ENCODE measurements at regions not wholly inside any gene's neighbourhood (a gene's known extent, or its start where the extent isn't known, plus 50 kb on each side); places are given as distances from the start of the nearest gene placed in this dataset.
"Not testable (repeated sequence)": the region's sequence is repeated elsewhere in the genome, so short reads cannot be mapped to it uniquely, and the experiment has no call there.

- Mint-ChIP-seq H3K9me3 (peaks cover 3% of the 10 kb centered on the region), H3K27me3 (no peaks in the 10 kb centered on the region), H3K4me3 (no peak overlapping the region), H3K4me1 (no peaks in the 10 kb centered on the region), H3K36me3 (no peaks in the 10 kb centered on the region), H3K27ac (no peak overlapping the region)
- no peak for ATAC-seq
Measured at GRCh38 chr5:25764733-25765132, 1120.0 kb upstream of the CDH10 start.

GRCh38 chr5:25763781-25764180 is 1119.0 kb upstream of the CDH10 start:
- Mint-ChIP-seq H3K4me3 (no peak overlapping the region), H3K27ac (no peak overlapping the region)

GRCh38 chr5:25754895-25755294 is 1110.1 kb upstream of the CDH10 start:
- Mint-ChIP-seq H3K9me3 (peaks cover 10% of the 10 kb centered on the region), H3K4me3 (no peak overlapping the region), H3K36me3 (no peaks in the 10 kb centered on the region), H3K4me1 (no peaks in the 10 kb centered on the region), H3K27me3 (no peaks in the 10 kb centered on the region), H3K27ac (no peak overlapping the region)
- ATAC-seq = no peak

More at GRCh38 chr5:25763781-25764180, 1119.0 kb upstream of the CDH10 start:
- H3K36me3 Mint-ChIP-seq = no peaks in the 10 kb centered on the region
- peaks cover 3% of the 10 kb centered on the region for H3K9me3 Mint-ChIP-seq
- ATAC-seq = no peak
- no peaks in the 10 kb centered on the region for H3K27me3 Mint-ChIP-seq
- H3K4me1 Mint-ChIP-seq = no peaks in the 10 kb centered on the region

- Mint-ChIP-seq H3K4me3 (no peak overlapping the region), H3K36me3 (no peaks in the 10 kb centered on the region), H3K27ac (no peak overlapping the region), H3K27me3 (no peaks in the 10 kb centered on the region), H3K9me3 (peaks cover 5% of the 10 kb centered on the region), H3K4me1 (no peaks in the 10 kb centered on the region)
- ATAC-seq = no peak
Measured at GRCh38 chr5:25744908-25745307, 1100.1 kb upstream of the CDH10 start.

- no peaks in the 10 kb centered on the region for H3K36me3 Mint-ChIP-seq
- no peak overlapping the region for H3K4me3 Mint-ChIP-seq
- H3K9me3 Mint-ChIP-seq = no peaks in the 10 kb centered on the region
- no peak for ATAC-seq
- no peaks in the 10 kb centered on the region for H3K4me1 Mint-ChIP-seq
- no peaks in the 10 kb centered on the region for H3K27me3 Mint-ChIP-seq
- H3K27ac Mint-ChIP-seq = no peak overlapping the region
Measured at GRCh38 chr5:25716680-25717079, 1071.9 kb upstream of the CDH10 start.

- H3K36me3 Mint-ChIP-seq = no peaks in the 10 kb centered on the region
- no peaks in the 10 kb centered on the region for H3K9me3 Mint-ChIP-seq
- H3K27me3 Mint-ChIP-seq = no peaks in the 10 kb centered on the region
- ATAC-seq = no peak
- no peaks in the 10 kb centered on the region for H3K4me1 Mint-ChIP-seq
- H3K4me3 Mint-ChIP-seq = no peak overlapping the region
- H3K27ac Mint-ChIP-seq = no peak overlapping the region
Measured at GRCh38 chr5:25713259-25713658, 1068.5 kb upstream of the CDH10 start.

- Mint-ChIP-seq H3K36me3 (no peaks in the 10 kb centered on the region), H3K4me1 (no peaks in the 10 kb centered on the region), H3K4me3 (no peak overlapping the region), H3K27ac (no peak overlapping the region), H3K9me3 (peaks cover 1% of the 10 kb centered on the region), H3K27me3 (no peaks in the 10 kb centered on the region)
- no peak for ATAC-seq
Measured at GRCh38 chr5:25707093-25707492, 1062.3 kb upstream of the CDH10 start.

- Mint-ChIP-seq H3K27ac (no peak overlapping the region), H3K9me3 (peaks cover 7% of the 10 kb centered on the region), H3K27me3 (no peaks in the 10 kb centered on the region), H3K4me1 (no peaks in the 10 kb centered on the region), H3K4me3 (no peak overlapping the region), H3K36me3 (no peaks in the 10 kb centered on the region)
- no peak for ATAC-seq
Measured at GRCh38 chr5:25701936-25702335, 1057.2 kb upstream of the CDH10 start.

- H3K9me3 Mint-ChIP-seq = no peaks in the 10 kb centered on the region
- no peaks in the 10 kb centered on the region for H3K36me3 Mint-ChIP-seq
- H3K4me3 Mint-ChIP-seq = no peak overlapping the region
- H3K27ac Mint-ChIP-seq = no peak overlapping the region
- ATAC-seq = no peak
- no peaks in the 10 kb centered on the region for H3K4me1 Mint-ChIP-seq
- H3K27me3 Mint-ChIP-seq = no peaks in the 10 kb centered on the region
Measured at GRCh38 chr5:25694801-25695200, 1050.0 kb upstream of the CDH10 start.

- no peaks in the 10 kb centered on the region for H3K36me3 Mint-ChIP-seq
- no peaks in the 10 kb centered on the region for H3K27me3 Mint-ChIP-seq
- H3K4me3 Mint-ChIP-seq = no peak overlapping the region
- H3K27ac Mint-ChIP-seq = no peak overlapping the region
- H3K9me3 Mint-ChIP-seq = no peaks in the 10 kb centered on the region
- no peaks in the 10 kb centered on the region for H3K4me1 Mint-ChIP-seq
- no peak for ATAC-seq
Measured at GRCh38 chr5:25688156-25688555, 1043.4 kb upstream of the CDH10 start.

- H3K27ac Mint-ChIP-seq = no peak overlapping the region
- no peak overlapping the region for H3K4me3 Mint-ChIP-seq
- H3K4me1 Mint-ChIP-seq = no peaks in the 10 kb centered on the region
- no peak for ATAC-seq
- peaks cover 3% of the 10 kb centered on the region for H3K9me3 Mint-ChIP-seq
- H3K27me3 Mint-ChIP-seq = no peaks in the 10 kb centered on the region
- H3K36me3 Mint-ChIP-seq = no peaks in the 10 kb centered on the region
Measured at GRCh38 chr5:25669645-25670401, 1025.0 kb upstream of the CDH10 start.

GRCh38 chr5:25662610-25663009 is 1017.8 kb upstream of the CDH10 start:
- no peak overlapping the region for H3K27ac Mint-ChIP-seq
- H3K9me3 Mint-ChIP-seq = peaks cover 7% of the 10 kb centered on the region
- no peaks in the 10 kb centered on the region for H3K4me1 Mint-ChIP-seq
- no peak overlapping the region for H3K4me3 Mint-ChIP-seq
- H3K27me3 Mint-ChIP-seq = no peaks in the 10 kb centered on the region
- no peaks in the 10 kb centered on the region for H3K36me3 Mint-ChIP-seq
- ATAC-seq = no peak

GRCh38 chr5:25650316-25650715 is 1005.5 kb upstream of the CDH10 start:
- H3K36me3 Mint-ChIP-seq, H3K27ac Mint-ChIP-seq, H3K4me3 Mint-ChIP-seq, H3K4me1 Mint-ChIP-seq, ATAC-seq, H3K27me3 Mint-ChIP-seq: not testable (repeated sequence)
- peaks cover 19% of the 10 kb centered on the region for H3K9me3 Mint-ChIP-seq

GRCh38 chr5:25649628-25650265 is 1005.0 kb upstream of the CDH10 start:
- Mint-ChIP-seq H3K27ac (no peak overlapping the region), H3K4me1 (no peaks in the 10 kb centered on the region), H3K9me3 (peaks cover 19% of the 10 kb centered on the region), H3K4me3 (no peak overlapping the region), H3K27me3 (no peaks in the 10 kb centered on the region), H3K36me3 (no peaks in the 10 kb centered on the region)
- no peak for ATAC-seq

GRCh38 chr5:25646421-25647341 is 1001.9 kb upstream of the CDH10 start:
- H3K36me3 Mint-ChIP-seq = no peaks in the 10 kb centered on the region
- ATAC-seq = no peak
- no peak overlapping the region for H3K4me3 Mint-ChIP-seq
- H3K27me3 Mint-ChIP-seq = no peaks in the 10 kb centered on the region
- no peaks in the 10 kb centered on the region for H3K4me1 Mint-ChIP-seq
- peaks cover 19% of the 10 kb centered on the region for H3K9me3 Mint-ChIP-seq
- no peak overlapping the region for H3K27ac Mint-ChIP-seq
